Hippocampal formation (tissue), 2 donors: ENCODE measurements at regions not wholly inside any gene's neighbourhood (a gene's known extent, or its start where the extent isn't known, plus 50 kb on each side); places are given as distances from the start of the nearest gene placed in this dataset.
A peak's percentile ranks its signal among the peaks of the same experiment; 100 is the strongest.
"Not testable (repeated sequence)": the region's sequence is repeated elsewhere in the genome, so short reads cannot be mapped to it uniquely, and the experiment has no call there.

Source experiments
- DNase-seq, 2 donors: peaks; one replicate each; lab custom pipeline; 2025; lab: John Stamatoyannopoulos, UW

DNA sequence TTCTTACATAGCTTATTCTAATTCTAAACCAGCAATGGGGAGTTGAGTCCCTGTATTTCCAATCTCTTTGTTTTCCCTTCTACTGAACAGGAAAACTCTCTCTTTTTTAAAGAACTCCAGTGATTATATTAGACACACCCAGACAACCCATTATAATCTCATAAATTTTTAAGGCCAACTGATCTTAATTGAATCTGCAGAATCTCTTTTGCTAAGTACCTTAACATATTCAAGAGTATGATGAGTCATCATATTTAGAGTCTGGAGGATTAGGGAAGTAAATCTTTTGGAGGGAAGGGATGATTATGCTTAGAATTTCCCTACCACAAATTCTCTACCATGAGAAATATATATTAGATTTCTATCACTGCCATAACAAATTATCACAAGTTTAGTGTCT lies 705.1 kb downstream of the CENPC start:
- no peak for DNase-seq

- DNase-seq, result no peak
Observed at GRCh38 chr4:66837279-66837922, 707.9 kb downstream of the CENPC start.

GRCh38 chr4:66829310-66829709 lies 716.0 kb downstream of the CENPC start:
- DNase-seq, result no peak

DNA sequence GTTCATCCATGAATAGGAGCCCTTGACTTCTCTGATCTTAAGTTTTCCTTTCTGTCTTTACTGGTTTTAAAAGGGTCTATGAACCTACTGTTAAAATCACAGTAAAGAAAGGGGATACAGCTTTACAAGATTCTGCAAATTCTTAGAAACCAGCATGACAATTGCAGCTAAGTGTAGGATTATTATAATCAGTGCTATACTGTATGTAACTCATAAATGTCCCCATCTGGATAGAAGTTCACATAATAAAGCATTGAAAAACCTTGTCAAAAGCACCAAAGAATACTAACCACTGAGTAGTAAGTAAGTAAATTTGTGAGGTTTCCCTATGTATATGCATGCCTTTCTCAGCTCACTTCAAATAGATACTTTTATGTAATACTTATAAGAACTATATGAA lies 724.6 kb downstream of the CENPC start:
- DNase-seq, result no peak

GRCh38 chr4:66814277-66814676 lies 731.0 kb downstream of the CENPC start:
- no peak for DNase-seq

- DNase-seq, result no peak
Observed at GRCh38 chr4:66805582-66805981, 739.7 kb downstream of the CENPC start.

- DNase-seq, result no peak
Observed at GRCh38 chr4:66804979-66805378, 740.3 kb downstream of the CENPC start.

- DNase-seq, result no peak
Observed at GRCh38 chr4:66797608-66798007, 747.7 kb downstream of the CENPC start.

GRCh38 chr4:66795724-66796123 lies 749.6 kb downstream of the CENPC start:
- no peak for DNase-seq

DNA sequence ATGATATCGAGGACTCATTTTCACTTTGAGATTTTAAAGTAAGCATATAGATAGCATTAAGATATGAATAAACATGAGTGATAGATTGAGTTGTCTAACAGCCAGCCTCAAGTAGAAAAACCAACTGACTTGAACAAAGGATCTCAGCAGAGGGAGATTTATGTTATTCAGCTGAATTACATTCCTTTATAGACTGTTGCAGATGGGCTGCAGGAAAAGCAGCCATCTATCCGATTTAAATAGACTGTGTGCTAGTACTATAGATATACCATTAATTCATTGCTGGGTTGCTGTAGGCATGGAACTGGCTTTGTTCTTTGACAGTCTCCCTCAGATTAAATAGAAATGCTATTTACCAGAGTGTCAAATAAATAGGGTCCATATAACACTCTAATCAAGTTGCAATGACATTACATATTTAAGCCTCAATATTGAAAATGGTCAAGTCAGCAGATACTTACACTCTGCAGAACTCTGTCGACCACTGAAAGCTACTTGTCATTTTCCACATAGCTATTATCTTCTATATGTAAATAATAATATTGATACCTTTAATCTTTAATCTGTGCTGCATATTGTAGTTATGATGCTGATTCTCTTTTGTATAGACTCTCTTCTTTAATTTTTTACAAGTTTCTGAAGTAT lies 750.8 kb downstream of the CENPC start:
- no peak for DNase-seq

DNA sequence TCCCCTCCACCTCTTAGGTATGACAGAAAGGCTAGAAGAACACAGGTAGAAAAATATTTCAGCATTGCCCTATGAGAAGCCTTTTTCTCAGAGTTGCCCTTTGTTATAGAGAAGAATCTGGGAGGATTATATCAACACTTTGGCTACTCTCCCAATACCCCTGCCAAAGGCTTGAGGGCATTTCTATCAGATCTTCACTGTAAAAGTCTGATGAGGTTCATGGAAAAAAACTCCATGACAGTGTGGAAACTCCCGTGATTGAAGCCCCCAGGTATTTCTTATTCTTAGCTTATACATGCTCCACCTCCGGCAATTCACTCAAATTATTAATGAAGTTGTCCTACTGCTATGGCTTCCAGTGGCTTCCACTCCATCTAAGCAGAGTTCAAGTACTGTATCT lies 753.6 kb downstream of the CENPC start:
- DNase-seq, result no peak

DNA sequence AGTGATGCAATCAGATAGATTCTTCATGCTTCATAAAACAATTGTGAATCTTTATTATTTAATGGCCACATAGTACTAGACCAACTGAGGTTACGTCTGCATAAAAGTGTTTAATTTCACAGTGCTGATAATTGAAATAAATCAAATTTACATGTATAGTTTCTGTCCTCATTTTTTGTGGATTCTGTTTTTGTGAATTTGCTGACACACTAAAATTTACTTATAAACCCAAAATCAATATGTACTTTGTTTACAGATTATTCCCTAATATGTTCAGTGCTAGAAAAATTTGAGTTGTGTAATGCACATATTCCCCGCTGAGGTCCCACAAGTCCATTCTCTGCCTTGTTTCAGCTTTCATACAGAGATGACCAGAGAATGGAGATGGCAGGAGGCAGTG lies 759.8 kb downstream of the CENPC start:
- no peak for DNase-seq

GRCh38 chr4:66782751-66783150 lies 762.6 kb downstream of the CENPC start:
- DNase-seq, result not testable (repeated sequence)

- no peak for DNase-seq
Observed at GRCh38 chr4:66777097-66777496, 768.2 kb downstream of the CENPC start.

- no peak for DNase-seq
Observed at GRCh38 chr4:66769441-66769840, 775.9 kb downstream of the CENPC start.

GRCh38 chr4:66767442-66767841 lies 777.9 kb downstream of the CENPC start:
- no peak for DNase-seq

GRCh38 chr4:66766557-66766956 lies 778.7 kb downstream of the CENPC start:
- DNase-seq, result no peak

DNA sequence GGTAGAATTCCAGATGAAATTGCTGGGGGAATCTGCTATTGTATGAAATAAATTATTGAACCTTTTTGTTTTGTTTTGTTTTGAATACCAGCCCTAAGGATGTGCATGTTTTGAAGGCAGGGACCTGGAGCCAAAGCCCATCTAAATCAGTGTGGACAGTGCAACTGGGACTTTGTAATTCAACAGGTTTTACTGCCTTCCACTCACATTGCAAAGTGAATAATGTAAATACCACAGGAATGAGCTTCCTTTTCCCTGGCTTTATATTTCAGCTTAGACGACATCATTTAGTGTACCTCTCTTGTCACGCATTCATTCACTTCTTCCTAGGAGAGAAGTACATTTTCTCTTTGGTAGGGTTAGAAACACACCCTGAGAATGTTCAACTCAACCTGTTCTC lies 795.0 kb downstream of the CENPC start:
- DNase-seq, result no peak

DNA sequence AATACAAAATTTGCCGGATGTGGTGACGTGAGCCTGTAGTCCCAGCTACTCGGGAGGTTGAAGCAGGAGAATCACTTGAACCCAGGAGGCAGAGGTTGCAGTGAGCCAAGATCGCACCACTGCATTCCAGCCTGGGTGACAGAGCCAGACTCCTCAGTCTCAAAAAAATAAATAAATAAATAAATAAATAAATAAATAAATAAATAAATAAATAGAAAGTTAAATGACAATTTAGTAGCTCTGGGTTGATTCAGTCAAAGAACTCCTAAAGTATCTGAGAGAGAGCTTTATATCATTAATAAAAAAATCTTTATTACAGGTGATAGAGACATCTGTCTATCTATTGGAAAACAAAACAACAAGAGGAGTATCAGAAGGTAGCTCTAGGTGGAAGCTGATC lies 798.4 kb downstream of the CENPC start:
- DNase-seq, result not testable (repeated sequence)

GRCh38 chr4:66741081-66741480 lies 804.2 kb downstream of the CENPC start:
- no peak for DNase-seq

- DNase-seq, result peak; percentile 3 to 27
Observed at GRCh38 chr4:66736606-66737005, 808.7 kb downstream of the CENPC start.

DNA sequence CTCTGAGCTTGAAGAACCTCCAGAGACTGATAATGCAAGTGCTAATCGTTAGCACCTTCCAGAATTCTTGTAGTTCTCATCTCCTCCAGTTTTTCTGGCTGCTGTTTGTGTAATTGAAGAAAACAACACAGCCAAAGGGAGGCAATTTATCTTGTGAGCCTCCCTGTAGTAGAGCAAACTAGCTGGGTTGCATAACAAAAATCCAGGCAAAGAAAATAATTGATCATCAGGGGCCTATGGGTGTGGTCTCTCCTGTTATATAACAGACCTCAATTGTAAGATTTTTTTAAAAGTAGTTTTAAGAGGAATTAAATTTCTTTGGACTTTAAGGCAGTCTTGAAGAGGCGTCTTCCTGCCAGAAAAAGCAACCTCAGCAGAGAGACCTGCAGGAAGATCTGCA lies 817.0 kb downstream of the CENPC start:
- no peak for DNase-seq

DNA sequence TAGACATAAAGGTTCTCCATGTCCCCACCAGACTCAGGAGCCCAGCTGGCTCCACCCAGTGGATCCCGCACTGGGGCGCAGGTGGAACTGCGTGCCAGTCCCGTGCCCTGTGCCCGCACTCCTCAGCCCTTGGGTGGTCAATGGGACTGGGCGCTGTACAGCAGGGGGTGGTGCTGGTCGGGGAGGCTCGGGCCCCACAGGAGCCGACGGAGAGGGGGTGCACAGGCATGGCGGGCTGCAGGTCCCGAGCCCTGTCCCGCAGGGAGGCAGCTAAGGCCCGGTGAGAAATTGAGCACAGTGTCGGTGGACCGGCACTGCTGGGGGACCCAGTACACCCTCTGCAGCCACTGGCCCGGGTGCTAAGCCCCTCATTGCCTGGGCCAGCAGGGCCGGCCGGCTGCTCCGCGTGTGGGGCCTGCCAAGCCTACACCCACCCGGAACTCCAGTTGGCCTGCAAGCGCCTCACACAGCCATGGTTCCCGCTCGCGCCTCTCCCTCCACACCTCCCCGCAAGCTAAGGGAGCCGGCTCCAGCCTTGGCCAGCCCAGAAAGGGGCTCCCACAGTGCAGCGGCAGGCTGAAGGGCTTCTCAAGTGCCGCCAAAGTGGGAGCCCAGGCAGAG lies 832.9 kb downstream of the CENPC start:
- DNase-seq, result not testable (repeated sequence)

DNA sequence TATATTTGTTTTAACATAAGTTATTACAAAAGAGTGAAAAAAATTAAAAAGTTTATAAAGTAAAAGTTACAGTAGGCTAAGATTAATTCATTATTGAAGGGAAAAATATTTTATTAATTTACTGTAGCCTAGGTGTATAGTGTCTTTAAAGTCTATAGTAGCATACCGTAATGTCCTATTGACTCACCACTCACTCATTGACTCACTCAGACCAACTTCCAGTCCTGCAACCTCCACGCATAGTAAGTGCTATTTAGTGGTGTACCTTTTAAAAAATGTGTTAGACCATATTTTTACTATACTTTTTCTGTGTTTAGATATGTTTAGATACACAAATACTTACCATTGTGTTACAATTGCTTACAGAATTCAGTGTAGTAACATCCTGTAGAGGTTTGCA lies 841.1 kb downstream of the CENPC start:
- DNase-seq, result no peak
